GM12865 (cell line): ENCODE measurements at regions not wholly inside any gene's neighbourhood (a gene's known extent, or its start where the extent isn't known, plus 50 kb on each side); places are given as distances from the start of the nearest gene placed in this dataset.

Experiments
- DNase-seq: peaks from one replicate; pipeline ENCODE4 v3.0.0; 2010; ENCODE audit warnings: low read depth
- H3K4me3 ChIP-seq: 2 replicates; pipeline ENCODE4 v1.5.1; 2011; ENCODE audit warnings: mild to moderate bottlenecking, low read depth, low read length, control low read depth
- CTCF ChIP-seq: IDR thresholded peaks from 2 replicates; pipeline ENCODE4 v1.5.1; 2011; ENCODE audit warnings: low read length, control low read depth, low read depth, inconsistent platforms; ENCODE audit not compliant: insufficient read depth; ENCODE audit errors: missing control alignments

DNA sequence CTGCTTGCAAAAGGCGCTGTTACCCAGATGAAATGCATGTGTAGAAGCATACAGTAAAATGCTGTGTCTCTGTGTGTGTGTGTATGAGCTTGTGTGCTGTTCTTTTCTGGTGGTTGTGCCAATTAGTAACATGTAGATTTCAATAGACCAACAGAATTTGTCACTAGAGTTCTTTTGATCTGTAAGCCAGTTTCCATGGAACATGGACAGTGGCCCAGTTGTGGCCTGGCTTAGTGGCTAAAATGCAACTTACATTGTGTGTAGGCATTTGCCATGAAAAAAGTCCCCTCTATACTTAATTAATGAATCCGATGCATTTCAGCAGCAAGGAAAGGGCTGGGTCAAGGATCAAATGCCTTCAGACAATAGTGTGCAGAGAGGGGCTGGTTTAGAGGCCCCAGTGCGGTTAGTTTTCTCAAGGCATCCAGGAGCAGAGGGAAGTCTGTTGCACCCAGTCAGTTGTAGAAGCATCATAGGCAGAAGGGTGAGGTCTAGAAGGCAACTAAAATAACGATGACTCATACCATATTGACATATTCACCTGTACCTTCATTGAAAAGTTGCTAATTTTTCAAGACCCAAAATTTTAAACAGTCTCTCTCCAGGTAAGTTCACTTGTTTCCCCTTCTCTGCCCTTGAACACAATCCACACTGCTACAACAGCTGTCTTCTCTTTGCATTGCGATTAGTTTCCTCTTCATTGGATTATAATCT, 366.9 kb upstream of the SPRED2 start:
- no peak for TF ChIP-seq CTCF
- DNase-seq, result no peak
- H3K4me3 ChIP-seq, result no peak overlapping the region

- no peak for TF ChIP-seq CTCF
- no peak overlapping the region for H3K4me3 ChIP-seq
- no peak for DNase-seq
Observed at GRCh38 chr2:65798641-65799040, 366.2 kb upstream of the SPRED2 start.

GRCh38 chr2:65794994-65795393, 362.6 kb upstream of the SPRED2 start:
- TF ChIP-seq CTCF, result no peak
- H3K4me3 ChIP-seq, result no peak overlapping the region
- no peak for DNase-seq

- H3K4me3 ChIP-seq, result no peak overlapping the region
- no peak for TF ChIP-seq CTCF
- DNase-seq, result no peak
Observed at GRCh38 chr2:65791404-65791975, 359.1 kb upstream of the SPRED2 start.

- H3K4me3 ChIP-seq, result no peak overlapping the region
- no peak for TF ChIP-seq CTCF
- no peak for DNase-seq
Observed at GRCh38 chr2:65790676-65790935, 358.2 kb upstream of the SPRED2 start.

DNA sequence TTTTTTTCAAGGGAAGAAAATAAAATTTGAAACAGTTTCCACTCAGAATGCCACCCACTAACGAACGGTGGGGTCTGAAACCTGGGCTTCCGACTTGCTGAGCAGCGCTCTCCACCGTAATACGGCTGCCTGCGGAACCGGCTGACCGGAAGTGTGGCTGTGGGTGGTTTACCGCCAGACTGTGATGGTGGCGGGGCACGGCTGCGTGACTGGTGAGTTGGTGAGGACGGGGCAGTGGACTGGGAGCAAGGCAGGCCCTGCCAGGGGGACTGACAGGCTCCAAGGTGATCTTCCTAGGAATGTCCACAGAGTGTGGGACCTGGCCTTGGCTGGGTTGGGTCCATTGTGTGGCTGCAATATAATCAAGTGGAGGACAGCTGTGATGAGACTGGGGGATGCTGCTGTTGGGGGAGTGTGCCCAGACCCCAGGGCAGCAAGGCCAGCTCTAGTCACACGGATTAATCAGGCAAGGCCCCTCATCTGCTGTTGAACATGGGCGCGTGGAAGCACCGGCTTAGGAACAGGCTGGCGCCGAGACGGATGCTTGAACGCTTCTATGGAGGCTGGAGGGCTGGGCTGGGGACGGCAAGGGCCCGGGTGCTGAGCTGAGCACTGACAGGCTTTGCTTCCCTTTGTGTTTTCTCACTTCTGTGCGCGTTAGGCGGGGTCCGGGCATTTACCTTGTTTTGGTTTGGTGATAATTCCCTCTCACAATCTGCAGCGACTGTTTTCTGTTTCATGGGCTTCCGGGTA, 357.7 kb upstream of the SPRED2 start:
- DNase-seq, result no peak
- H3K4me3 ChIP-seq, result no peak overlapping the region
- no peak for TF ChIP-seq CTCF
